Naive thymus-derived CD4-positive, alpha-beta T cell (primary cell): ENCODE measurements at regions not wholly inside any gene's neighbourhood (a gene's known extent, or its start where the extent isn't known, plus 50 kb on each side); places are given as distances from the start of the nearest gene placed in this dataset.

ENCODE experiments used
- ATAC-seq: fragments of 150-1000 bp; cut with Tn5 transposase; 2 replicates; pipeline ENCODE4 v1.10.0; 2021; ENCODE audit warnings: mild to moderate bottlenecking, moderate library complexity
- CTCF ChIA-PET: fragments of 350-600 bp; sonication (Branson Sonifier 250); formaldehyde crosslinking; loops from one replicate; lab custom pipeline; 2021; ENCODE audit warnings: antibody characterized with exemption; lab: Charles Lee
- POLR2A ChIA-PET: fragments of 350-600 bp; sonication (Branson Sonifier 250); formaldehyde crosslinking; loops from one replicate; lab custom pipeline; 2021; ENCODE audit warnings: antibody characterized with exemption, inconsistent platforms; lab: Charles Lee
- DNase-seq, 9 donors: peaks; one replicate each; pipeline versions ENCODE4 v3.0.0 to v3.0.0-alpha.2; 2020 to 2022; ENCODE audit warnings: mixed read lengths in 1 of 9
- H3K27ac ChIP-seq: one replicate; pipeline ENCODE4 v1.7.0; 2013; ENCODE audit warnings: mild to moderate bottlenecking, low read depth, low read length, moderate library complexity
- H3K27me3 ChIP-seq, 2 donors: one replicate each; pipeline ENCODE4 v1.7.0; 2013; ENCODE audit warnings: low read length in 2 of 2, mild to moderate bottlenecking in 2 of 2, moderate library complexity in 2 of 2; ENCODE audit not compliant: control insufficient read depth in 2 of 2, insufficient read depth in 2 of 2
- H3K36me3 ChIP-seq, 3 experiments: 1 replicate in 2 of 3; 2 replicates in 1 of 3; pipeline ENCODE4 v1.7.0; 2013; ENCODE audit warnings: low read length in 3 of 3, mild to moderate bottlenecking in 3 of 3, moderate library complexity in 1 of 3; ENCODE audit not compliant: insufficient read depth in 3 of 3, control insufficient read depth in 2 of 3
- H3K4me1 ChIP-seq, 2 donors: one replicate each; pipeline ENCODE4 v1.7.0; 2013; ENCODE audit warnings: low read length in 2 of 2, mild to moderate bottlenecking in 2 of 2, moderate library complexity in 1 of 2; ENCODE audit not compliant: control insufficient read depth in 2 of 2, insufficient read depth in 2 of 2
- H3K4me3 ChIP-seq: 2 replicates; pipeline ENCODE4 v1.7.0; 2013; ENCODE audit warnings: mild to moderate bottlenecking, low read length
- H3K9me3 ChIP-seq, 3 experiments: 1 replicate in 2 of 3; 2 replicates in 1 of 3; pipeline ENCODE4 v1.7.0; 2013; ENCODE audit warnings: low read length in 3 of 3; ENCODE audit not compliant: control insufficient read depth in 2 of 3
- H3K27ac Mint-ChIP-seq, 9 donors: one replicate each; pipeline ENCODE4 v1.8.0; 2020 to 2022; ENCODE audit warnings: mixed read lengths in 9 of 9, mild to moderate bottlenecking in 8 of 9, moderate library complexity in 5 of 9, inconsistent platforms in 2 of 9
- H3K27me3 Mint-ChIP-seq, 5 donors: one replicate each; pipeline ENCODE4 v1.8.0; 2021 to 2022; ENCODE audit warnings: mixed read lengths in 5 of 5, mild to moderate bottlenecking in 1 of 5
- H3K36me3 Mint-ChIP-seq, 5 donors: one replicate each; pipeline ENCODE4 v1.8.0; 2020 to 2022; ENCODE audit warnings: mixed read lengths in 5 of 5, mild to moderate bottlenecking in 3 of 5, inconsistent platforms in 1 of 5
- H3K4me1 Mint-ChIP-seq, 7 donors: one replicate each; pipeline ENCODE4 v1.8.0; 2020 to 2022; ENCODE audit warnings: mixed read lengths in 7 of 7, mild to moderate bottlenecking in 3 of 7, inconsistent platforms in 1 of 7
- H3K4me3 Mint-ChIP-seq, 10 donors: one replicate each; pipeline ENCODE4 v1.8.0; 2020 to 2022; ENCODE audit warnings: mild to moderate bottlenecking in 10 of 10, mixed read lengths in 10 of 10, moderate library complexity in 6 of 10, inconsistent platforms in 2 of 10
- H3K9me3 Mint-ChIP-seq, 11 donors: one replicate each; pipeline ENCODE4 v1.8.0; 2020 to 2022; ENCODE audit warnings: mixed read lengths in 11 of 11, mild to moderate bottlenecking in 4 of 11, inconsistent platforms in 1 of 11, moderate library complexity in 1 of 11
- intact Hi-C, 2 donors: fragments of 100-400 bp; cut with micrococcal nuclease; formaldehyde crosslinking; loops; one replicate each; pipeline ENCODE4 v1.15.1; 2023

- ATAC-seq (no peak), DNase-seq (no peak)
- Mint-ChIP-seq H3K4me3 (no peak overlapping the region), H3K27me3 (peaks cover 12 to 32% (median 25%) of the 10 kb centered on the region in 5 donors), H3K9me3 (peaks cover 0 to 20% (median 4%) of the 10 kb centered on the region in 11 donors), H3K4me1 (no peaks in the 10 kb centered on the region), H3K36me3 (peaks cover 0 to 7% (median 0%) of the 10 kb centered on the region in 5 donors), H3K27ac (no peak overlapping the region)
- peaks cover 0 to 6% (median 0%) of the 10 kb centered on the region in 3 experiments for H3K9me3 ChIP-seq
- ChIA-PET POLR2A (no interaction called here), CTCF (no interaction called here)
- no peak overlapping the region for H3K27ac ChIP-seq
- no peaks in the 10 kb centered on the region for H3K36me3 ChIP-seq
- intact Hi-C loops = no loop called here
- no peaks in the 10 kb centered on the region for H3K27me3 ChIP-seq
- no peaks in the 10 kb centered on the region for H3K4me1 ChIP-seq
- H3K4me3 ChIP-seq = no peak overlapping the region
Observed at GRCh38 chr5:133667217-133667616, 54.9 kb upstream of the FSTL4 start.

- intact Hi-C loops = no loop called here
- peaks cover 0 to under 1% (median 0%) of the 10 kb centered on the region in 3 experiments for H3K9me3 ChIP-seq
- peaks cover 0 to 6% (median 0%) of the 10 kb centered on the region in 5 donors for H3K36me3 Mint-ChIP-seq
- H3K27me3 Mint-ChIP-seq = peaks cover 10 to 30% (median 19%) of the 10 kb centered on the region in 5 donors
- POLR2A ChIA-PET = no interaction called here
- no peak overlapping the region for H3K4me3 ChIP-seq
- CTCF ChIA-PET = no interaction called here
- H3K27ac Mint-ChIP-seq = no peak overlapping the region
- DNase-seq = no peak
- no peaks in the 10 kb centered on the region for H3K36me3 ChIP-seq
- no peak overlapping the region for H3K27ac ChIP-seq
- H3K4me1 ChIP-seq = no peaks in the 10 kb centered on the region
- ATAC-seq = no peak
- H3K27me3 ChIP-seq = peaks cover 0 to 4% of the 10 kb centered on the region in 2 donors
- H3K4me1 Mint-ChIP-seq = no peaks in the 10 kb centered on the region
- H3K4me3 Mint-ChIP-seq = no peak overlapping the region
- H3K9me3 Mint-ChIP-seq = peaks cover 0 to 9% (median 2%) of the 10 kb centered on the region in 11 donors
Observed at GRCh38 chr5:133665571-133665970, 53.2 kb upstream of the FSTL4 start.

DNA sequence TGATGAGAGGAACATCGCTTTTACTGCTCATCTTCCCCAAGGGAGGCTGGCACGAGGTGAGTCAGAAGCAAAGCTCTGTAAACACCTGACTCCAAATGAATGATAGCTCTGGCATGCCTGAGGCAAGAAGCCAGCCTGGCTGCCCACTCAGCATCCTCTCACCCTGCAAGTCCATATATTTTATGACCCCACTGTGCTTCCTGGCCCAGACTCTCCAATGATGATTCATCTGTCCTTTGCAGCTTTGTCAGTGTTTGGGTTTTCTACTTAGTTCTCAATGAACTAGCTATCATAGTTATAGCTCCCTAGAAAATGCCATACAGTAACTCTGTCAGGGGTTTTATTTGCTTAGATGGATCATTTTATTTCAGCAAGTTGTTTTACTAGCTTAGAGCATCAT is 52.1 kb upstream of the FSTL4 start:
- CTCF ChIA-PET = no interaction called here
- no peak overlapping the region for H3K27ac Mint-ChIP-seq
- no peak for DNase-seq

GRCh38 chr5:133663397-133664054 is 51.2 kb upstream of the FSTL4 start:
- no peaks in the 10 kb centered on the region for H3K9me3 ChIP-seq
- POLR2A ChIA-PET = interaction anchor here (0.7 kb wide), 1 partner anchor 44 kb away, joined by 3 read pairs; no protein-coding TSS in a partner anchor
- CTCF ChIA-PET = no interaction called here
- peaks cover 8 to 23% (median 17%) of the 10 kb centered on the region in 5 donors for H3K27me3 Mint-ChIP-seq
- H3K4me3 ChIP-seq = no peak overlapping the region
- H3K27me3 ChIP-seq = peaks cover 0 to 4% of the 10 kb centered on the region in 2 donors
- intact Hi-C loops = no loop called here
- no peak overlapping the region for H3K27ac Mint-ChIP-seq
- H3K4me1 Mint-ChIP-seq = no peaks in the 10 kb centered on the region
- H3K36me3 Mint-ChIP-seq = no peaks in the 10 kb centered on the region
- no peak overlapping the region for H3K27ac ChIP-seq
- ATAC-seq (no peak), DNase-seq (no peak)
- H3K36me3 ChIP-seq = no peaks in the 10 kb centered on the region
- H3K4me3 Mint-ChIP-seq = no peak overlapping the region
- H3K9me3 Mint-ChIP-seq = peaks cover 0 to 3% (median 0%) of the 10 kb centered on the region in 11 donors
- H3K4me1 ChIP-seq = no peaks in the 10 kb centered on the region

More for the DNA sequence above, 52.1 kb upstream of the FSTL4 start:
- H3K4me3 ChIP-seq = no peak overlapping the region
- no peaks in the 10 kb centered on the region for H3K36me3 Mint-ChIP-seq
- no peaks in the 10 kb centered on the region for H3K9me3 ChIP-seq
- POLR2A ChIA-PET = no interaction called here
- no peaks in the 10 kb centered on the region for H3K4me1 Mint-ChIP-seq
- ATAC-seq = no peak
- H3K36me3 ChIP-seq = no peaks in the 10 kb centered on the region
- peaks cover 0 to 3% (median 0%) of the 10 kb centered on the region in 11 donors for H3K9me3 Mint-ChIP-seq
- H3K27me3 ChIP-seq = peaks cover 0 to 4% of the 10 kb centered on the region in 2 donors
- intact Hi-C loops = no loop called here
- no peaks in the 10 kb centered on the region for H3K4me1 ChIP-seq
- H3K27ac ChIP-seq = no peak overlapping the region
- no peak overlapping the region for H3K4me3 Mint-ChIP-seq
- H3K27me3 Mint-ChIP-seq = peaks cover 10 to 22% (median 20%) of the 10 kb centered on the region in 5 donors

DNA sequence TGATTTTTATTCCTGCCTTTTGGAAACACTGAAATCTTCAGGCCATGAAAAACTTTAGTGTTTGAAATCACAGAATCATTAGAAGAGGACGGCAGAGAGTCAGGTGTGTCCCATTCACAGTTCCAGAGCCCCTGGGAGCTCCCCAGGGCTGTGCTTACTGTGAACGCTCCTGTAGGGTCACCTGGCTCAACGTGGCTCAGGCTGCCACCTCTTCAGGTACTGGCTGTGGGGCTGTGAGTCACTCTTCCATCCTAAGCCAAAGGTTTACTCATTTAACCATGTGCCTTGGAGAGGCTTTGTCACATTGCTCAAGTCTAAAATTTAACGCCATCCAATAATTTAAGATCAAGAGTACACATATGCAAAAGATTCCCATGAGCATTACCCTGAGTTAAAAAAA is 50.2 kb upstream of the FSTL4 start:
- DNase-seq (no peak), ATAC-seq (no peak)
- H3K27ac Mint-ChIP-seq = no peak overlapping the region
- H3K27ac ChIP-seq = no peak overlapping the region
- H3K9me3 ChIP-seq = no peaks in the 10 kb centered on the region
- H3K4me3 Mint-ChIP-seq = no peak overlapping the region
- H3K4me1 Mint-ChIP-seq = no peaks in the 10 kb centered on the region
- no peaks in the 10 kb centered on the region for H3K36me3 Mint-ChIP-seq
- CTCF ChIA-PET = no interaction called here
- intact Hi-C loops = no loop called here
- no peaks in the 10 kb centered on the region for H3K4me1 ChIP-seq
- H3K4me3 ChIP-seq = no peak overlapping the region
- POLR2A ChIA-PET = interaction anchor here (0.7 kb wide), 1 partner anchor 44 kb away, joined by 3 read pairs; no protein-coding TSS in a partner anchor
- H3K27me3 Mint-ChIP-seq = peaks cover 4 to 20% (median 16%) of the 10 kb centered on the region in 5 donors
- H3K9me3 Mint-ChIP-seq = peaks cover 0 to 3% (median 0%) of the 10 kb centered on the region in 11 donors
- H3K27me3 ChIP-seq = peaks cover 0 to 4% of the 10 kb centered on the region in 2 donors
- no peaks in the 10 kb centered on the region for H3K36me3 ChIP-seq
